PC-3 (cell line): ENCODE measurements at regions not wholly inside any gene's neighbourhood (a gene's known extent, or its start where the extent isn't known, plus 50 kb on each side); places are given as distances from the start of the nearest gene placed in this dataset.

ENCODE experiments used
- ATAC-seq: fragments of 200-7000 bp; cut with Tn5 transposase; 2 replicates; pipeline ENCODE4 v1.9.1; 2020; ENCODE audit warnings: mild to moderate bottlenecking, moderate library complexity
- BruUV-seq: library from RNA; stranded (reverse); fragments of 400-500 nt; replicated peaks from 2 replicates; lab custom pipeline; 2021; lab: Mats Ljungman, UMichigan
- CTCF ChIA-PET: fragments of 300-600 bp; sonication (Branson Sonifier 250); formaldehyde crosslinking; loops from one replicate; lab custom pipeline; 2022; ENCODE audit warnings: antibody characterized with exemption; lab: Charles Lee
- POLR2A ChIA-PET: fragments of 300-600 bp; sonication (Branson Sonifier 250); formaldehyde crosslinking; loops from one replicate; lab custom pipeline; 2022; ENCODE audit warnings: antibody characterized with exemption; ENCODE audit not compliant: unreplicated experiment; lab: Charles Lee
- DNase-seq: peaks from one replicate; pipeline ENCODE4 v3.0.0-alpha.2; 2015
- H2AFZ ChIP-seq: fragments of 300-600 bp; sonication (generic); 2 replicates; pipeline ENCODE4 v1.6.0; 2016; ENCODE audit warnings: antibody characterized with exemption, low read length
- H3F3A ChIP-seq: fragments of 300-600 bp; sonication (generic); one replicate; pipeline ENCODE4 v1.6.0; 2017; ENCODE audit warnings: antibody characterized with exemption, low read length, control low read depth, mild to moderate bottlenecking; ENCODE audit not compliant: unreplicated experiment
- H3K27ac ChIP-seq: fragments of 300-600 bp; sonication (generic); 2 replicates; pipeline ENCODE4 v1.5.1; 2016; ENCODE audit warnings: mild to moderate bottlenecking, low read length
- H3K27me3 ChIP-seq: fragments of 300-600 bp; sonication (generic); 2 replicates; pipeline ENCODE4 v1.6.1; 2016; ENCODE audit warnings: low read length, mixed read lengths
- H3K36me3 ChIP-seq: fragments of 300-600 bp; sonication (generic); 2 replicates; pipeline ENCODE4 v1.6.1; 2016; ENCODE audit warnings: low read depth, mixed run types, low read length, mixed read lengths
- H3K4me1 ChIP-seq: fragments of 300-600 bp; sonication (generic); 2 replicates; pipeline ENCODE4 v1.5.1; 2016; ENCODE audit warnings: low read length; ENCODE audit not compliant: insufficient read depth
- H3K4me2 ChIP-seq: fragments of 300-600 bp; sonication (generic); 2 replicates; pipeline ENCODE4 v1.6.0; 2016; ENCODE audit warnings: low read length
- H3K4me3 ChIP-seq: fragments of 300-600 bp; sonication (generic); 2 replicates; pipeline ENCODE4 v1.5.1; 2016; ENCODE audit warnings: mild to moderate bottlenecking, low read length, mixed read lengths
- H3K79me2 ChIP-seq: fragments of 300-600 bp; sonication (generic); 2 replicates; pipeline ENCODE4 v1.6.1; 2017; ENCODE audit warnings: low read length, mixed read lengths
- H3K9ac ChIP-seq: fragments of 300-600 bp; sonication (generic); 2 replicates; pipeline ENCODE4 v1.6.0; 2016; ENCODE audit warnings: mild to moderate bottlenecking, low read length
- H3K9me2 ChIP-seq: fragments of 300-600 bp; sonication (generic); replicated peaks from 2 replicates; pipeline ENCODE4 v1.6.1; 2016; ENCODE audit warnings: mixed run types, low read length, mixed read lengths
- H3K9me3 ChIP-seq: fragments of 300-600 bp; sonication (generic); 2 replicates; pipeline ENCODE4 v1.6.1; 2016; ENCODE audit warnings: low read length, mixed read lengths
- H4K20me1 ChIP-seq: fragments of 300-600 bp; sonication (generic); 2 replicates; pipeline ENCODE4 v1.6.1; 2016; ENCODE audit warnings: low read length, mixed read lengths
- EZH2 ChIP-seq: fragments of 300-600 bp; sonication (generic); IDR thresholded peaks from one replicate; pipeline ENCODE4 v1.6.1; 2017; ENCODE audit warnings: antibody characterized with exemption, mild to moderate bottlenecking, low read length; ENCODE audit not compliant: unreplicated experiment
- EZH2phosphoT487 ChIP-seq: fragments of 300-600 bp; sonication (generic); IDR thresholded peaks from 2 replicates; pipeline ENCODE4 v1.6.1; 2018; ENCODE audit warnings: mild to moderate bottlenecking, antibody characterized with exemption, low read length, borderline replicate concordance
- intact Hi-C: fragments of 100-400 bp; cut with micrococcal nuclease; formaldehyde crosslinking; loops from 2 replicates; pipeline ENCODE4 v1.9.0; 2023
- TF ChIP-seq, protein P1 (sequence below): fragments of 300-600 bp; sonication (generic); conservative IDR thresholded peaks from 2 replicates; pipeline ENCODE4 v1.5.1; 2017; ENCODE audit warnings: antibody characterized with exemption, low read depth, mild to moderate bottlenecking, low read length

DNA sequence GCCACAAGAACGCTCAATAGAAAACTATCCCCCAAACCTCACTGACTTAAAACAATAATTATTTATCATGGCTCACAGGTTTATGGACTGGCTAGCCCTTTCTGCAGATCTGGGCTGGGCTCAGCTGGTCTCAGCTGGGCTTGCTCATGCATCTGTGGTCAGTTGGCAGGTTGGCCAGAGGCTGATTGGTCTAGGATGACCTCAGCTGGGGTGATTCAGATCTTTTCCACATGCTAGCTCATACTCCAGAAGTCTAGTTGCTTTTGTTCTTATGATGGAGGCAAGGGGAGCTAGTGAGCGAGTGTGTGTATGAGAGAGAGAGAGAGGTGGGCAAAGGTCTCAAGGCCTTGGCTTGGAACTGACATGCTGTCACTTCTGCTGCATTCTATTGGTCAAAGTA, 181.2 kb upstream of the NRXN3 start:
- Histone ChIP-seq H3K9ac (no peak overlapping the region), H3K79me2 (no peaks in the 10 kb centered on the region), H3K9me2 (no peaks in the 10 kb centered on the region), H3K4me3 (no peak overlapping the region), H3K9me3 (no peaks in the 10 kb centered on the region), H3K27me3 (no peaks in the 10 kb centered on the region), H3K36me3 (no peaks in the 10 kb centered on the region), H4K20me1 (no peaks in the 10 kb centered on the region), H2AFZ (no peak overlapping the region), H3K4me1 (no peaks in the 10 kb centered on the region), H3K27ac (no peak overlapping the region), H3K4me2 (no peak overlapping the region), H3F3A (no peaks in the 10 kb centered on the region)
- DNase-seq: peak; percentile 43
- intact Hi-C loops: no loop called here
- POLR2A ChIA-PET: no interaction called here
- no TSS peak for BruUV-seq
- ATAC-seq: no peak
- CTCF ChIA-PET: no interaction called here
- TF ChIP-seq EZH2 (no peak), EZH2phosphoT487 (no peak)
- TF ChIP-seq, protein P1, sequence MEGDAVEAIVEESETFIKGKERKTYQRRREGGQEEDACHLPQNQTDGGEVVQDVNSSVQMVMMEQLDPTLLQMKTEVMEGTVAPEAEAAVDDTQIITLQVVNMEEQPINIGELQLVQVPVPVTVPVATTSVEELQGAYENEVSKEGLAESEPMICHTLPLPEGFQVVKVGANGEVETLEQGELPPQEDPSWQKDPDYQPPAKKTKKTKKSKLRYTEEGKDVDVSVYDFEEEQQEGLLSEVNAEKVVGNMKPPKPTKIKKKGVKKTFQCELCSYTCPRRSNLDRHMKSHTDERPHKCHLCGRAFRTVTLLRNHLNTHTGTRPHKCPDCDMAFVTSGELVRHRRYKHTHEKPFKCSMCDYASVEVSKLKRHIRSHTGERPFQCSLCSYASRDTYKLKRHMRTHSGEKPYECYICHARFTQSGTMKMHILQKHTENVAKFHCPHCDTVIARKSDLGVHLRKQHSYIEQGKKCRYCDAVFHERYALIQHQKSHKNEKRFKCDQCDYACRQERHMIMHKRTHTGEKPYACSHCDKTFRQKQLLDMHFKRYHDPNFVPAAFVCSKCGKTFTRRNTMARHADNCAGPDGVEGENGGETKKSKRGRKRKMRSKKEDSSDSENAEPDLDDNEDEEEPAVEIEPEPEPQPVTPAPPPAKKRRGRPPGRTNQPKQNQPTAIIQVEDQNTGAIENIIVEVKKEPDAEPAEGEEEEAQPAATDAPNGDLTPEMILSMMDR: no peak

DNA sequence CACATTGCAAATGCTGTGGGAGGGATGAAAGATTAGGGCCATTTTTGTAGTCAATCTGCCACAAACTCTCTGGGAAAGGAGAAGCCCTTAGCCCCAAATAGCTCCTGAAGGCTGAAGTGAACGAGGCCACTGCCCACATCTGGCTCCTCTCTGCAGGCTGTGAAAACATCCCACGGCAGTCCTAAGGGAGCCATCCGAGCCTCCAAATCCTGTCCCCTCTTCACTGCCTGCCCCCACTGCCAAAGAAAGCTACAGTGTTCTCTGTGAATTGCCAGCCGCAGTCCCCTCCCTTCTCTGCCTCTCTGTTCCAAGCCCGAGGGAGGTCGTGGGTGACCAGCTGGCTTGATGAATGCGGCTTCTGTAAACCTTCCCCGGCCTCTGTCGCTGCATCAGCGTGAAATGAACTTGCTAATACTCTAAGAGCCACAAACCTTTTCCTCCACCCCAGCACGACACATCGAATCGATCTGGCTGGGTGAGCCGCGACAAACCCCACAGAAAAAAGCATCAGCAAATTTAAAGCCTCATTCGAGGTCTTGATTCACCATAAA, 180.7 kb upstream of the NRXN3 start:
- intact Hi-C loops: no loop called here

GRCh38 chr14:77990337-77990736, 179.8 kb upstream of the NRXN3 start:
- POLR2A ChIA-PET: no interaction called here

More for the DNA sequence above, 180.7 kb upstream of the NRXN3 start:
- TF ChIP-seq, protein P1: no peak
- no peak for TF ChIP-seq EZH2
- TF ChIP-seq EZH2phosphoT487: no peak
- H3K9me2 ChIP-seq: no peaks in the 10 kb centered on the region
- H2AFZ ChIP-seq: no peak overlapping the region
- no peak overlapping the region for H3K27ac ChIP-seq
- no peak overlapping the region for H3K4me3 ChIP-seq
- no peaks in the 10 kb centered on the region for H3K4me1 ChIP-seq
- no peaks in the 10 kb centered on the region for H3K27me3 ChIP-seq
- ChIA-PET CTCF (no interaction called here), POLR2A (no interaction called here)
- H3K36me3 ChIP-seq: no peaks in the 10 kb centered on the region
- no peaks in the 10 kb centered on the region for H3K9me3 ChIP-seq
- no peaks in the 10 kb centered on the region for H4K20me1 ChIP-seq
- no peak for ATAC-seq
- H3K9ac ChIP-seq: no peak overlapping the region
- no peaks in the 10 kb centered on the region for H3F3A ChIP-seq
- H3K79me2 ChIP-seq: no peaks in the 10 kb centered on the region
- BruUV-seq: no TSS peak
- H3K4me2 ChIP-seq: no peak overlapping the region
- DNase-seq: no peak

More at GRCh38 chr14:77990337-77990736, 179.8 kb upstream of the NRXN3 start:
- Histone ChIP-seq H3K27ac (no peak overlapping the region), H3K4me1 (no peaks in the 10 kb centered on the region), H3K9ac (no peak overlapping the region), H3K4me2 (no peak overlapping the region), H3K79me2 (no peaks in the 10 kb centered on the region), H3F3A (no peaks in the 10 kb centered on the region), H2AFZ (no peak overlapping the region), H3K4me3 (no peak overlapping the region), H3K9me3 (no peaks in the 10 kb centered on the region), H3K36me3 (no peaks in the 10 kb centered on the region), H3K27me3 (no peaks in the 10 kb centered on the region), H4K20me1 (no peaks in the 10 kb centered on the region), H3K9me2 (no peaks in the 10 kb centered on the region)
- intact Hi-C loops: no loop called here
- ATAC-seq (no peak), DNase-seq (no peak)
- no TSS peak for BruUV-seq
- no peak for TF ChIP-seq EZH2phosphoT487
- TF ChIP-seq, protein P1: no peak
- TF ChIP-seq EZH2: no peak
- CTCF ChIA-PET: no interaction called here
